ENCODE measurements at regions not wholly inside any gene's neighbourhood (a gene's known extent, or its start where the extent isn't known, plus 50 kb on each side); places are given as distances from the start of the nearest gene placed in this dataset.

DNA sequence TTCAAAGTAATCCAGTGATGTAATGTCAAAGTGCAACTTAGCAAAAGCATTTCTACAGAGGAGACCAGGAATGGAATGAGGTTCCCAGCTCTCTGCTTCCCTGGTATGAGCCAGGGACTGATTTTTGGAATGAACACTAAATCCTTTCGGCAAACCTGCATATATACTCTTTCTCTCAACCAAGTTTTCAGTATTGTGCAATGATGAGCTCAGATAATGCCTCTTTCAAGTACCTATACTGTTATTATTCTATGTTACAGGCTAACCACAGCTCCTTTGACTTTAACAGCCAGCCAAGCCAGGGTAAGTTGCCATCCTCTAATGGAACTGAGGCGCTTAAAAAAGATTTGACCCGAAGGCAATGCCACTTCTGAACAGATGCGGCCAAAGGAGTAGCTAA lies 104.9 kb upstream of the FSCB start:
- no peak for TF ChIP-seq EHF (CRISPR knock-in tag; IDR thresholded peaks at IDR 0.05)
- no peak for TF ChIP-seq CEBPB (IDR thresholded peaks at IDR 0.05)
- TF ChIP-seq MAFK (IDR thresholded peaks at IDR 0.05; ENCODE audit: partially characterized antibody): no peak
- TF ChIP-seq EHMT2 (IDR thresholded peaks at IDR 0.05; ENCODE audit: low read depth): no peak
- no peak for TF ChIP-seq JUN (IDR thresholded peaks at IDR 0.05)
- no peak for TF ChIP-seq RAD21 (conservative IDR thresholded peaks at IDR 0.05 in 1 of 2, IDR thresholded peaks at IDR 0.05 in 1 of 2)
- TF ChIP-seq RNF2 (IDR thresholded peaks at IDR 0.05; ENCODE audit: borderline replicate concordance, low read depth): no peak
- TF ChIP-seq, protein P1, sequence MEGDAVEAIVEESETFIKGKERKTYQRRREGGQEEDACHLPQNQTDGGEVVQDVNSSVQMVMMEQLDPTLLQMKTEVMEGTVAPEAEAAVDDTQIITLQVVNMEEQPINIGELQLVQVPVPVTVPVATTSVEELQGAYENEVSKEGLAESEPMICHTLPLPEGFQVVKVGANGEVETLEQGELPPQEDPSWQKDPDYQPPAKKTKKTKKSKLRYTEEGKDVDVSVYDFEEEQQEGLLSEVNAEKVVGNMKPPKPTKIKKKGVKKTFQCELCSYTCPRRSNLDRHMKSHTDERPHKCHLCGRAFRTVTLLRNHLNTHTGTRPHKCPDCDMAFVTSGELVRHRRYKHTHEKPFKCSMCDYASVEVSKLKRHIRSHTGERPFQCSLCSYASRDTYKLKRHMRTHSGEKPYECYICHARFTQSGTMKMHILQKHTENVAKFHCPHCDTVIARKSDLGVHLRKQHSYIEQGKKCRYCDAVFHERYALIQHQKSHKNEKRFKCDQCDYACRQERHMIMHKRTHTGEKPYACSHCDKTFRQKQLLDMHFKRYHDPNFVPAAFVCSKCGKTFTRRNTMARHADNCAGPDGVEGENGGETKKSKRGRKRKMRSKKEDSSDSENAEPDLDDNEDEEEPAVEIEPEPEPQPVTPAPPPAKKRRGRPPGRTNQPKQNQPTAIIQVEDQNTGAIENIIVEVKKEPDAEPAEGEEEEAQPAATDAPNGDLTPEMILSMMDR (IDR thresholded peaks at IDR 0.05): no peak
- TF ChIP-seq PBX3 (IDR thresholded peaks at IDR 0.05): no peak
- TF ChIP-seq, protein P2, sequence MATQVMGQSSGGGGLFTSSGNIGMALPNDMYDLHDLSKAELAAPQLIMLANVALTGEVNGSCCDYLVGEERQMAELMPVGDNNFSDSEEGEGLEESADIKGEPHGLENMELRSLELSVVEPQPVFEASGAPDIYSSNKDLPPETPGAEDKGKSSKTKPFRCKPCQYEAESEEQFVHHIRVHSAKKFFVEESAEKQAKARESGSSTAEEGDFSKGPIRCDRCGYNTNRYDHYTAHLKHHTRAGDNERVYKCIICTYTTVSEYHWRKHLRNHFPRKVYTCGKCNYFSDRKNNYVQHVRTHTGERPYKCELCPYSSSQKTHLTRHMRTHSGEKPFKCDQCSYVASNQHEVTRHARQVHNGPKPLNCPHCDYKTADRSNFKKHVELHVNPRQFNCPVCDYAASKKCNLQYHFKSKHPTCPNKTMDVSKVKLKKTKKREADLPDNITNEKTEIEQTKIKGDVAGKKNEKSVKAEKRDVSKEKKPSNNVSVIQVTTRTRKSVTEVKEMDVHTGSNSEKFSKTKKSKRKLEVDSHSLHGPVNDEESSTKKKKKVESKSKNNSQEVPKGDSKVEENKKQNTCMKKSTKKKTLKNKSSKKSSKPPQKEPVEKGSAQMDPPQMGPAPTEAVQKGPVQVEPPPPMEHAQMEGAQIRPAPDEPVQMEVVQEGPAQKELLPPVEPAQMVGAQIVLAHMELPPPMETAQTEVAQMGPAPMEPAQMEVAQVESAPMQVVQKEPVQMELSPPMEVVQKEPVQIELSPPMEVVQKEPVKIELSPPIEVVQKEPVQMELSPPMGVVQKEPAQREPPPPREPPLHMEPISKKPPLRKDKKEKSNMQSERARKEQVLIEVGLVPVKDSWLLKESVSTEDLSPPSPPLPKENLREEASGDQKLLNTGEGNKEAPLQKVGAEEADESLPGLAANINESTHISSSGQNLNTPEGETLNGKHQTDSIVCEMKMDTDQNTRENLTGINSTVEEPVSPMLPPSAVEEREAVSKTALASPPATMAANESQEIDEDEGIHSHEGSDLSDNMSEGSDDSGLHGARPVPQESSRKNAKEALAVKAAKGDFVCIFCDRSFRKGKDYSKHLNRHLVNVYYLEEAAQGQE (IDR thresholded peaks at IDR 0.05): no peak
- H3K4me3 ChIP-seq: no peak overlapping the region
- ATAC-seq (no peak), DNase-seq (ENCODE audit: low read depth in 1 of 2, low spot score in 1 of 2) (no peak), FAIRE-seq (no peak)
- no peak overlapping the region for H3K4me2 ChIP-seq
- H3K9me3 ChIP-seq: no peaks in the 10 kb centered on the region
- CTCF ChIA-PET: no interaction called here
- POLR2A ChIA-PET: no interaction called here
- 25% methylated on average over 4 of the region's 4 CpGs for WGBS (ENCODE audit: missing lambda C conversion rate)
- H3K27ac ChIP-seq: no peak overlapping the region
- no peaks in the 10 kb centered on the region for H3K4me1 ChIP-seq

GRCh38 chr14:44609876-44610510 lies 102.9 kb upstream of the FSCB start:
- H3K4me1 ChIP-seq: no peaks in the 10 kb centered on the region
- H3K27ac ChIP-seq: no peak overlapping the region
- DNase-seq (ENCODE audit: low read depth in 1 of 2, low spot score in 1 of 2) (no peak), FAIRE-seq (no peak), ATAC-seq (no peak)
- H3K4me3 ChIP-seq: no peak overlapping the region
- TF ChIP-seq E2F6 (IDR thresholded peaks at IDR 0.05; ENCODE audit: borderline replicate concordance, low read depth) (no peak), ZNF302 (CRISPR knock-in tag; IDR thresholded peaks at IDR 0.05) (no peak), SREBF2 (IDR thresholded peaks at IDR 0.05) (no peak), FOSB (CRISPR knock-in tag; IDR thresholded peaks at IDR 0.05) (no peak), HOXB5 (CRISPR knock-in tag; IDR thresholded peaks at IDR 0.05) (no peak), CHD4 (IDR thresholded peaks at IDR 0.05; ENCODE audit: borderline replicate concordance) (no peak), HOXB13 (CRISPR knock-in tag; IDR thresholded peaks at IDR 0.05; ENCODE audit: low read depth) (no peak), CHD2 (IDR thresholded peaks at IDR 0.05; ENCODE audit: low read length, partially characterized antibody) (no peak), MAFK (IDR thresholded peaks at IDR 0.05; ENCODE audit: partially characterized antibody) (no peak), EHF (CRISPR knock-in tag; IDR thresholded peaks at IDR 0.05) (no peak), TFCP2L1 (CRISPR knock-in tag; IDR thresholded peaks at IDR 0.05) (no peak), PHF8 (IDR thresholded peaks at IDR 0.05; ENCODE audit: borderline replicate concordance, low read depth) (no peak), KDM5A (IDR thresholded peaks at IDR 0.05) (no peak)
- H3K4me2 ChIP-seq: no peak overlapping the region
- H3K9me3 ChIP-seq: no peaks in the 10 kb centered on the region
- WGBS (ENCODE audit: missing lambda C conversion rate): 49% methylated on average over 5 of the region's 5 CpGs
- ChIA-PET CTCF (no interaction called here), POLR2A (no interaction called here)
